HUES64 (cell line): ENCODE measurements at regions not wholly inside any gene's neighbourhood (a gene's known extent, or its start where the extent isn't known, plus 50 kb on each side); places are given as distances from the start of the nearest gene placed in this dataset.

Experiments
- H3K27ac ChIP-seq: 2 replicates; pipeline ENCODE4 v1.7.0; 2013; ENCODE audit warnings: low read depth, low read length, inconsistent platforms
- H3K27me3 ChIP-seq: 2 replicates; pipeline ENCODE4 v1.6.1; 2013; ENCODE audit warnings: mild to moderate bottlenecking, low read length; ENCODE audit not compliant: insufficient read depth
- H3K36me3 ChIP-seq: 2 replicates; pipeline ENCODE4 v1.6.1; 2013; ENCODE audit warnings: mild to moderate bottlenecking, low read length; ENCODE audit not compliant: insufficient read depth
- H3K4me1 ChIP-seq: 2 replicates; pipeline ENCODE4 v1.6.1; 2013; ENCODE audit warnings: mild to moderate bottlenecking, low read length, moderate library complexity; ENCODE audit not compliant: insufficient read depth
- H3K4me3 ChIP-seq: 2 replicates; pipeline ENCODE4 v1.5.1; 2013; ENCODE audit warnings: mild to moderate bottlenecking, low read length, moderate library complexity
- H3K9ac ChIP-seq: 2 replicates; pipeline ENCODE4 v1.6.1; 2013; ENCODE audit warnings: mild to moderate bottlenecking, low read depth, low read length
- H3K9me3 ChIP-seq: 2 replicates; pipeline ENCODE4 v1.6.1; 2013; ENCODE audit warnings: low read depth, low read length; ENCODE audit not compliant: insufficient read depth
- WGBS: fragments of 150-250, 120-280 bp; methylation state at CpG from one replicate; pipeline ENCODE4 v1.1.7; 2013; ENCODE audit warnings: missing lambda C conversion rate; 5-methylcytosine and 5-hydroxymethylcytosine counted together

- H3K9ac ChIP-seq = no peak overlapping the region
- no peak overlapping the region for H3K27ac ChIP-seq
- peaks cover 7% of the 10 kb centered on the region for H3K9me3 ChIP-seq
- H3K4me1 ChIP-seq = no peaks in the 10 kb centered on the region
- no peaks in the 10 kb centered on the region for H3K27me3 ChIP-seq
- WGBS = no CpG with 5 or more reads among the region's 1 CpG
- no peak overlapping the region for H3K4me3 ChIP-seq
- H3K36me3 ChIP-seq = no peaks in the 10 kb centered on the region
Measured at GRCh38 chr4:144202081-144202480, 61.6 kb upstream of the GYPA start.

- Histone ChIP-seq H3K4me3 (no peak overlapping the region), H3K4me1 (no peaks in the 10 kb centered on the region), H3K36me3 (no peaks in the 10 kb centered on the region), H3K9ac (no peak overlapping the region), H3K27me3 (no peaks in the 10 kb centered on the region), H3K27ac (no peak overlapping the region), H3K9me3 (no peaks in the 10 kb centered on the region)
- WGBS = 92% methylated on average over 2 of the region's 2 CpGs
Measured at GRCh38 chr4:144203155-144203554, 62.6 kb upstream of the GYPA start.

- Histone ChIP-seq H3K4me3 (no peak overlapping the region), H3K9ac (no peak overlapping the region), H3K9me3 (no peaks in the 10 kb centered on the region), H3K27me3 (no peaks in the 10 kb centered on the region), H3K4me1 (no peaks in the 10 kb centered on the region), H3K36me3 (no peaks in the 10 kb centered on the region), H3K27ac (no peak overlapping the region)
Measured at GRCh38 chr4:144204431-144204830, 63.9 kb upstream of the GYPA start.

- Histone ChIP-seq H3K36me3 (no peaks in the 10 kb centered on the region), H3K9me3 (no peaks in the 10 kb centered on the region), H3K9ac (no peak overlapping the region), H3K4me1 (no peaks in the 10 kb centered on the region), H3K4me3 (no peak overlapping the region), H3K27me3 (no peaks in the 10 kb centered on the region), H3K27ac (no peak overlapping the region)
- 97% methylated on average over 1 of the region's 1 CpG for WGBS
Measured at GRCh38 chr4:144206711-144207110, 66.2 kb upstream of the GYPA start.

- Histone ChIP-seq H3K36me3 (no peaks in the 10 kb centered on the region), H3K9me3 (no peaks in the 10 kb centered on the region), H3K9ac (no peak overlapping the region), H3K27ac (no peak overlapping the region), H3K27me3 (no peaks in the 10 kb centered on the region), H3K4me1 (no peaks in the 10 kb centered on the region), H3K4me3 (no peak overlapping the region)
- WGBS = 92% methylated on average over 2 of the region's 2 CpGs
Measured at GRCh38 chr4:144208074-144208473, 67.6 kb upstream of the GYPA start.

GRCh38 chr4:144209491-144209890, 69.0 kb upstream of the GYPA start:
- Histone ChIP-seq H3K27me3 (no peaks in the 10 kb centered on the region), H3K9me3 (no peaks in the 10 kb centered on the region), H3K4me3 (no peak overlapping the region), H3K9ac (no peak overlapping the region), H3K4me1 (no peaks in the 10 kb centered on the region), H3K27ac (no peak overlapping the region), H3K36me3 (no peaks in the 10 kb centered on the region)
- 96% methylated on average over 3 of the region's 4 CpGs for WGBS

GRCh38 chr4:144213371-144213770, 72.9 kb upstream of the GYPA start:
- Histone ChIP-seq H3K4me3 (no peak overlapping the region), H3K36me3 (no peaks in the 10 kb centered on the region), H3K27me3 (no peaks in the 10 kb centered on the region), H3K4me1 (no peaks in the 10 kb centered on the region), H3K27ac (no peak overlapping the region), H3K9me3 (no peaks in the 10 kb centered on the region), H3K9ac (no peak overlapping the region)
- 100% methylated on average over 3 of the region's 4 CpGs for WGBS

GRCh38 chr4:144223149-144223548, 82.6 kb upstream of the GYPA start:
- no peaks in the 10 kb centered on the region for H3K4me1 ChIP-seq
- no peak overlapping the region for H3K27ac ChIP-seq
- H3K36me3 ChIP-seq = no peaks in the 10 kb centered on the region
- H3K9me3 ChIP-seq = no peaks in the 10 kb centered on the region
- no peak overlapping the region for H3K9ac ChIP-seq
- WGBS = 97% methylated on average over 1 of the region's 1 CpG
- no peak overlapping the region for H3K4me3 ChIP-seq
- no peaks in the 10 kb centered on the region for H3K27me3 ChIP-seq

GRCh38 chr4:144223661-144224060, 83.1 kb upstream of the GYPA start:
- Histone ChIP-seq H3K36me3 (no peaks in the 10 kb centered on the region), H3K4me3 (no peak overlapping the region), H3K4me1 (no peaks in the 10 kb centered on the region), H3K9me3 (no peaks in the 10 kb centered on the region), H3K27me3 (no peaks in the 10 kb centered on the region), H3K9ac (no peak overlapping the region), H3K27ac (no peak overlapping the region)
- WGBS = 95% methylated on average over 2 of the region's 2 CpGs

- H3K4me3 ChIP-seq = no peak overlapping the region
- 94% methylated on average over 1 of the region's 1 CpG for WGBS
- no peaks in the 10 kb centered on the region for H3K4me1 ChIP-seq
- H3K27me3 ChIP-seq = no peaks in the 10 kb centered on the region
- H3K9ac ChIP-seq = no peak overlapping the region
- no peaks in the 10 kb centered on the region for H3K36me3 ChIP-seq
- peaks cover 4% of the 10 kb centered on the region; the same call in 1 of the 2 replicates for H3K9me3 ChIP-seq
- no peak overlapping the region for H3K27ac ChIP-seq
Measured at GRCh38 chr4:144259285-144259684, 118.8 kb upstream of the GYPA start.

GRCh38 chr4:144267084-144267483, 126.6 kb upstream of the GYPA start:
- Histone ChIP-seq H3K27ac (no peak overlapping the region), H3K4me1 (no peaks in the 10 kb centered on the region), H3K9me3 (no peaks in the 10 kb centered on the region), H3K27me3 (no peaks in the 10 kb centered on the region), H3K36me3 (no peaks in the 10 kb centered on the region), H3K4me3 (no peak overlapping the region), H3K9ac (no peak overlapping the region)
- WGBS = 88% methylated on average over 1 of the region's 1 CpG

- Histone ChIP-seq H3K27ac (no peak overlapping the region), H3K4me3 (no peak overlapping the region), H3K9me3 (no peaks in the 10 kb centered on the region), H3K9ac (no peak overlapping the region), H3K27me3 (no peaks in the 10 kb centered on the region), H3K36me3 (no peaks in the 10 kb centered on the region), H3K4me1 (no peaks in the 10 kb centered on the region)
Measured at GRCh38 chr4:144280688-144281087, 140.2 kb upstream of the GYPA start.
